Mucosa of stomach (tissue), 1 donor: ENCODE measurements at regions not wholly inside any gene's neighbourhood (a gene's known extent, or its start where the extent isn't known, plus 50 kb on each side); places are given as distances from the start of the nearest gene placed in this dataset.

ENCODE experiments used
- H3K27me3 ChIP-seq: one replicate; pipeline ENCODE4 v1.7.0; 2013; ENCODE audit warnings: mild to moderate bottlenecking, low read length; ENCODE audit not compliant: control insufficient read depth, insufficient read depth
- H3K36me3 ChIP-seq: one replicate; pipeline ENCODE4 v1.7.0; 2013; ENCODE audit warnings: low read length; ENCODE audit not compliant: control insufficient read depth, insufficient read depth
- H3K4me1 ChIP-seq: one replicate; pipeline ENCODE4 v1.7.0; 2013; ENCODE audit warnings: mild to moderate bottlenecking, low read length; ENCODE audit not compliant: control insufficient read depth, insufficient read depth
- H3K4me3 ChIP-seq: one replicate; pipeline ENCODE4 v1.7.0; 2013; ENCODE audit warnings: low read length
- H3K9ac ChIP-seq: one replicate; pipeline ENCODE4 v1.7.0; 2013; ENCODE audit warnings: mild to moderate bottlenecking, low read length, moderate library complexity
- H3K9me3 ChIP-seq: one replicate; pipeline ENCODE4 v1.7.0; 2013; ENCODE audit warnings: mild to moderate bottlenecking, low read length, moderate library complexity; ENCODE audit not compliant: control insufficient read depth
- donor health status: Pancreatic carcinoma.

DNA sequence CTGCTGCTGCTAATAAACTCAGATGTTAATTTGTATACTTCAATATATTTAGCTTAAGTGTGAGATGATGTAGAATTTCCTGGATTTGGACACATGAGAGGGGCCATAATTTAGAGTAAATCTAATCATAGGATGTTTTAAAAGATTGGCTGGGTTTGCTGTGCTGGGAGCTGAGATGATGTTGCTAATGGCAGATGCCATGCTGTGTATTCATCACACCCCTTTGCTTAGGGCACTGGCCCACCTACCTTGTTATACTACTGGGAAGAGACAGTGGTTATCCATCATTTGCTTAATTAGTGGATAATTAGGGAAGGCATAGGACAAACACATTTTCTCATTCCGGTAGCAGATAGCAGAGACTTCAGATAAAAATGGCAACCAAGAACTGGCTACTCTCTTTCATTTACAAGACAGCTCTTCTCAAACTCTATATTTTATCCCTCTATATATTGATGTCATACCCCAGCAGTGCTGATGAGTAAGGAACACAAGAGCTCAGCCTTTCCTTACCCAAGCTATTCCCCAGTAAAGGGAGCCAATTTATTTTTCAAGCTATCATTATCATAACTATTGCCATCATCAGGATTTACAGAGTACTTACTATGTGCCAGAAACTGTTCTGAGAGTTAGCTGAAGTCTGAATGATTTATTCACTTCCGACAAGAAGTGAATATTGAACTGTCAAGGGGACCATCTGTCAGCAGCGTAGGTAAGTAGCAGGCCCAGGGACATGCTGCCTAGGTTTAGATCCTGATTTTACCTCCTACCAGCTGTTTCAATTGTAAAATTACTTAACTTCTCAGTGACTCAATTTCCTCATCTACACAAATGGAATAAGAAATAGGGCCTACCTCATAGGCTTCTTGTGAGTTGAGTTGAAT is 204.6 kb upstream of the FLRT2 start:
- no peaks in the 10 kb centered on the region for H3K27me3 ChIP-seq
- no peaks in the 10 kb centered on the region for H3K36me3 ChIP-seq
- H3K4me1 ChIP-seq = no peaks in the 10 kb centered on the region
- no peak overlapping the region for H3K4me3 ChIP-seq
- H3K9me3 ChIP-seq = no peaks in the 10 kb centered on the region
- no peak overlapping the region for H3K9ac ChIP-seq

DNA sequence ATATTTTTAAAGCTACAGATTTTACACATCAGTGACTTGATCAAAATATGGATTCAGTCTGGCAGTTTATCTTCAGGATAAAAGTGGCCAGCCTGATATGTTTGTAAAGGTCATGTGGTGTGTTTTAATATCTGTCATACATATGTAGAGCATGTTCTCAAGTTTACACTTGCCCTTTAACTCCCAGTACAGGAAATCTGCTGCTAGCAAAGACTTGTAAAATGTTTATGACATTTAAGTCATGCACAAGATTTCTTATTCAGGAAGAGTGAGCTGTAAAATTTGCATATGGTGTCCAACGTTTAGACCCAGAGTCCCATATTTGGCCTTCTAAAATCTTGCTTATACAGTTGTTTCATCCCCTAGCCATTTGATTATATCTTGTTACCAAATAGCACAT is 197.5 kb upstream of the FLRT2 start:
- Histone ChIP-seq H3K9me3 (no peaks in the 10 kb centered on the region), H3K9ac (no peak overlapping the region), H3K36me3 (no peaks in the 10 kb centered on the region), H3K27me3 (no peaks in the 10 kb centered on the region), H3K4me3 (no peak overlapping the region), H3K4me1 (no peaks in the 10 kb centered on the region)

DNA sequence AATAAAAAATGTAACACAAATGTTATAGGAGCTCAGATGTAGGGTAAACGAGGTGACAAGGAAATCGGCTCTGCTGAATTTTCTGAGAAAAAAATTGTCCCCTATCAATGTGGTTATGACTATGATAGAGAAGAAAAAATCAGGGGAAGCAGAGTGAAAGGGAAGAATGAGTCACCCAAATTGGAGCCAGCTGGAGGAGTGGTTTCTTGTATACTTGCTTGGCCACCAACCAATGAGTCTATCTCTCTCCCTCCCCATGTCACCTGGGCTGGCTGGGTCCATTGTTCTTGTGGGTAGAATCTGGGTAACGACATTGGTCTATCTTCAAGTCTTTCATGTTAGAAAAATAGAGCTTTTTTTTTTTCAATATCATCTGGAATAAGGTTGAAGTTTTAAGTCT is 196.6 kb upstream of the FLRT2 start:
- Histone ChIP-seq H3K4me3 (no peak overlapping the region), H3K36me3 (no peaks in the 10 kb centered on the region), H3K4me1 (no peaks in the 10 kb centered on the region), H3K9ac (no peak overlapping the region), H3K27me3 (no peaks in the 10 kb centered on the region), H3K9me3 (no peaks in the 10 kb centered on the region)

DNA sequence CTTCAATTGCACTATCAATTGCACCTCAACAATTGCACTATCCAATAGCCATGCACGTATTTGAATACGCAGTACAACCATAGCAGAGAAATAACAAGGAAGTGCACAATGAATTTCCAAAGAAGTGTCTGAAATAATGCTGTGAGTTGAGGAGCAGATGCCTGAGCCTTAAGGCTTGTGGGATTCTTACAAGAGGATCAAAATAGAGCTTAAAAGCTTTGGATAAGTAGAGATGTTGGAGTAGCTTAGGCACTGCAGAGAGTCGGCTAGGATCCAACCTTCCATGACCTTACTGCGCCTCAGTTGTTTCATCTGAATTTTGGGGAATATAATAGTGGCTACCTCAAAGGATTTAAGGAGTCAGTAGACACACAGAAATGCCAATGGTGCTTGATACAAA is 196.1 kb upstream of the FLRT2 start:
- Histone ChIP-seq H3K4me1 (no peaks in the 10 kb centered on the region), H3K9ac (no peak overlapping the region), H3K27me3 (no peaks in the 10 kb centered on the region), H3K36me3 (no peaks in the 10 kb centered on the region), H3K4me3 (no peak overlapping the region), H3K9me3 (no peaks in the 10 kb centered on the region)

DNA sequence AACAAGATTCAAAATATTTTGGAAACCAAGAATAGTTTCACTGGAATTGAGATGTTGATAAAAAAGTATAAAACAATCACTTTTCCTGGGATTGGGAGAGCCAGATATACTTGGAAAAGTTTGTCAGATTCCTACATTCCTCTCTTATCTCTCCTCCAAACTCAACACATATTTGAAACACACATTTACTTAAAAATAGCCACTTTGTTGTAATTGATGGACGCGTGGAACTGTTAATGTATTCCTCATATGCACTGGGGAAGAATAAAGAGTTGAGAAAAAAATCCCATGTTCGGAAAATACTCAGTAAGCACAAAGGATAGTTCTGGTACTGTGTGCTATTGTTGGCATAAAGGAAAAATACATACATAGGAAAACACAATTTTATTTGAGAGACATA is 195.6 kb upstream of the FLRT2 start:
- no peak overlapping the region for H3K4me3 ChIP-seq
- H3K36me3 ChIP-seq = no peaks in the 10 kb centered on the region
- no peak overlapping the region for H3K9ac ChIP-seq
- no peaks in the 10 kb centered on the region for H3K9me3 ChIP-seq
- H3K27me3 ChIP-seq = no peaks in the 10 kb centered on the region
- no peaks in the 10 kb centered on the region for H3K4me1 ChIP-seq

DNA sequence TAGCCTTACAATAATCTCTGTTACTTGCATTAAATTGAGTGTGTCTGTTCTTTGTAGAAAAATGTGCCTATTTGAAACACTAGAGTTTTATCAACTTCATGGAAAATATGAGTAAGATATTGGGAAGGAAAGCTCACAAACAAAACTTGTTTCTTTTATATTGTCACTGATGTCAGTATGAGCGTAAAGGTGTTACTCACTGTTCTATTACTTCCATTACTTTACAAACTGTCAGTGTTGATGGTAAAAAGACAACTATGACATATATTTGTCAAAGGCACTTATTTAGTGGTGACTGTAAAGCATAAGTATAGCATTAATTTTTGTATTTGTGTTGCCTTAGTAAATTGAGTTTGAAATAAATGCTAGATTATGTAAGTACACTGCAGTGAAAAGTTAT is 193.7 kb upstream of the FLRT2 start:
- no peak overlapping the region for H3K9ac ChIP-seq
- no peaks in the 10 kb centered on the region for H3K27me3 ChIP-seq
- H3K9me3 ChIP-seq = no peaks in the 10 kb centered on the region
- H3K4me1 ChIP-seq = no peaks in the 10 kb centered on the region
- H3K36me3 ChIP-seq = no peaks in the 10 kb centered on the region
- H3K4me3 ChIP-seq = no peak overlapping the region

DNA sequence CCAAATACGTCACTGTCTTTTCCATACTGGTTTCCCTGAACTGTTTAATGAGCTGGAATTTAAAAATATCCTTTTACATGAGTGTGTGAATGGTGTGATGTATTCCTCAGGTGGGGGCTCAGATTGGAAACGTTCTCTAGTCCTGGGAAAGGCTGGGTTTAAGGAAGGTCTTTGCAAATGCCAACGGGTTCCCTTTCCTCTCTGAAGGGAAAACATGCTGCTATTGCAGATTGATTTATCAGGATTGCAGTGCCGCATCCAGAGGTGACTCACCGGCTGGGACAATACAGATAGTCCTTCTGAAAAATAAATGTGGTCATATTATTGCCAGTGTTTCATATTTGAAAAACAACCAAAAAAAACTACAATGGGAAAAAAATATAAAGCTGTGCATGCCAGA is 193.1 kb upstream of the FLRT2 start:
- H3K4me1 ChIP-seq = no peaks in the 10 kb centered on the region
- no peaks in the 10 kb centered on the region for H3K36me3 ChIP-seq
- H3K9me3 ChIP-seq = no peaks in the 10 kb centered on the region
- no peak overlapping the region for H3K4me3 ChIP-seq
- no peak overlapping the region for H3K9ac ChIP-seq
- H3K27me3 ChIP-seq = no peaks in the 10 kb centered on the region

DNA sequence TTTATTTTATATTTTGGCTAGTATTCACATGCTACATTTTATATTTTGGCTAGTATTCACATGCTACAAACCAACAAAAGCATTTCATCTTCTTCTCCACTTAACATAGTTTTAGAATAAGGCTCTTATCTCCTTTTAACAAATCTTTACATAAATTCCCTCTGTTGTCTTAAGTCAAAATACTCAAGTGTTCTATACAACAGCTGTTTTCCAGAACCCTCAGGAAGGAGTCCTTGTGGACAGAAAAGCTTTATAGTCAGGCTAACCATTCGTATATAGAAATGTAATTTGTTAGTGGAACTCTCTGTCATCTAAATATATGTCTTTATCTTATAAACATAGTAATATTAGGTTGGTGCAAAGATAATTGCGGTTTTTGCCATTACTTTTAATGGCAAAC is 191.0 kb upstream of the FLRT2 start:
- H3K4me3 ChIP-seq = no peak overlapping the region
- H3K9ac ChIP-seq = no peak overlapping the region
- no peaks in the 10 kb centered on the region for H3K9me3 ChIP-seq
- no peaks in the 10 kb centered on the region for H3K36me3 ChIP-seq
- H3K4me1 ChIP-seq = no peaks in the 10 kb centered on the region
- H3K27me3 ChIP-seq = no peaks in the 10 kb centered on the region

DNA sequence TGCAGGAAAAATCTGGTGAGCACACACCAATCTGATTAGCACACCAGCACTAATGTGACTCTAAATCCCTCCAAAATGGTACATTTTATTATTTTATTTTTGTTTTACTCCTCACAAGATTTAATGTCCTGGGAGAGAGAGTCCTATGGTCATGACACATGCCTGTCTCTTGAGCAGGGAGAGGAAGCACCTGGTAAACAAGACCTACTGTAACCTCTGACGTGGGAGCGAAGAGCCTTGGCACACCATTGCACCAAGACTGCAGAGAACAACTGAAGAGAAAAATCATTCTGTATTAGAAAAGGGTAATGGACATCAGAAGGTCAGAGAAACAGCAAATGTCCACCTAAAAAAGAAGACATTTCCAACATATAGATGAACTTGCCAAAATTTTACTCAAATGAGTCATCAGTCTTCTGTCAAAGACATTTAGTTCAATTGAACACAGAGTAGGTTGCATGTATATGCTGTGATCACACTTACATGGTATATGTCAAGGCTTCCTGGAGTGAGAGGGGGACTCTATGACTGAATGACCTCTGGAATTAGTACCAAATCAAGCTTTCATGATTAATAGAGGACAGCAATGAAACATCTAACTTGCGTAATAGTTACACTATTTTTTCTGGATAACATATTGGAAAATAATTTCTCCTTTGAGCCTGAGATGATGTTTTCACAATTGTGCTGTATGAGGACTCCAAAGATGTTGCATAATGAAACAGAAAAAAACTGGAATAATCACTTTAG is 186.9 kb upstream of the FLRT2 start:
- no peaks in the 10 kb centered on the region for H3K9me3 ChIP-seq
- H3K4me3 ChIP-seq = no peak overlapping the region
- no peaks in the 10 kb centered on the region for H3K36me3 ChIP-seq
- H3K4me1 ChIP-seq = no peaks in the 10 kb centered on the region
- no peaks in the 10 kb centered on the region for H3K27me3 ChIP-seq
- H3K9ac ChIP-seq = no peak overlapping the region

DNA sequence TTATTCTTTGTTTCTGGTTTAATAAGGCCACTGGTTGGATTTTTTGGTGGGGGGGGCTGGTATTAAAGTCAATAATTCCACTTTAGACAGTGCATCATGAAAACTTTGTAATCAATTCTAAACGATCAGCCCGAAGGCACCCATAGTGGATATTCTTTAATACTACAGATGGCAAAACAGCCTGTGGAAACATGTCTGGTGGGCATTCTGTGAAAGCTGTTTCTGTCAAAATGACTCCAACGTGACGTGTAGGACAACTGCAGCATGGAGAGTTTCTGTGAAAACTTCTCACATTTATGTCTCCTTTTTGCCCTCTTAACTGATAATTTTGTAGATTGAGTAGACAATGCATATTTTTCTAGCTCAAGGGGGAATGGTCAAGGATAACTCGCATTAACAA is 185.8 kb upstream of the FLRT2 start:
- Histone ChIP-seq H3K9me3 (no peaks in the 10 kb centered on the region), H3K9ac (no peak overlapping the region)

DNA sequence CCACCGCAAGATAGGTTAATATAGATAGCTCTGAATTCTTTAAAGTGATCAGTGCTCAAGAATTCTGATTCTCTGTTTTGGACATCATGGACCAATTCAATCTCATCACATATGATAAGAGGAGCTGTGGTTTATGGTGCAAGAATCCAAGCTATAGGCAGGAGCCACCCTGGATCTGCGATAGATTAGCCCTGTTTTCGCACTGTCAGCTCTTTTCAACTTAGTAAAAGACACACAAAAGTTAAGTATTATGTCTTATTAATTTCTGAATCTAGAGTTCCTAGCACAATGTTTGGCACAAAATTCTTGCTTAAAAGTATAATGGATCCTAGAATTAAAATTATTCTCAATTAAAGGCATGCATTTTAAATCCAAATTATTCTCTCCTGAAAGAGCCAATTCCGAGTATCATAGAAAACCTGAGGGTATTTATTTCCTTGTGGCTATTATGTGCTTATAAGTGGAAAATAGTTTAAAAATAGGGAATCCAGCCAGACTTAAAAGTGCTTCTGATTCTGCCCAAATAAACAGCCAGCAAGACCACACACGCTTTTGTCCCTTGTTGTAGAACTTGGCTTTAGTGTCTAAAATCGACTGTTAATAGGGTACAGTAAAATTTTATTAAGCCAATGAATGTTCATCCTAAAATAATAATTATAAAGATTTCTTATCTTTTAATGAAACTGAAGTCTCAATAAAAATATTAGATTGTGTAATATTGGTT is 184.9 kb upstream of the FLRT2 start:
- Histone ChIP-seq H3K9ac (no peak overlapping the region), H3K27me3 (no peaks in the 10 kb centered on the region), H3K4me3 (no peak overlapping the region)

More for the DNA sequence above, 185.8 kb upstream of the FLRT2 start:
- H3K27me3 ChIP-seq = no peaks in the 10 kb centered on the region
- H3K36me3 ChIP-seq = no peaks in the 10 kb centered on the region
- H3K4me1 ChIP-seq = no peaks in the 10 kb centered on the region
- no peak overlapping the region for H3K4me3 ChIP-seq

DNA sequence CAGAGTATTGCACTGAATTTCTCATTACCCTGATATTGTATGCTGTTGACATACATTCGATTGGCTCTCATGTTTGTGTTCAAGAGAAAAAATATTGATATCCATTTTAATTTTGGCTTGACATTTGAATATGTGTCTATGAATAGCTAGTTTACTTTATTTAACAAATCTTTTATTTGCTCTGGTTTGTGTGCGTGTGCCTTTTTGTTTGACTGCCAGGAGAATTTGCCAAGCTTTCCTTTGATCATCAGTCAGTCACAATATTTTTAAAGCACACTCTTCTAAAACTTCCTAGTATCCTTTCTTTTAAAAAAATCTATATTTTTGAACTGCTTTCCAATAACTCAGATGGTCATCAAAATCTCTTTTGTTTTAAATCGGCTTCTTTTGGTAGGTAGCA is 179.3 kb upstream of the FLRT2 start:
- H3K36me3 ChIP-seq = no peaks in the 10 kb centered on the region
- H3K4me1 ChIP-seq = no peaks in the 10 kb centered on the region
- no peaks in the 10 kb centered on the region for H3K9me3 ChIP-seq
- no peaks in the 10 kb centered on the region for H3K27me3 ChIP-seq
- no peak overlapping the region for H3K4me3 ChIP-seq
- no peak overlapping the region for H3K9ac ChIP-seq

More for the DNA sequence above, 184.9 kb upstream of the FLRT2 start:
- no peaks in the 10 kb centered on the region for H3K4me1 ChIP-seq
- no peaks in the 10 kb centered on the region for H3K9me3 ChIP-seq
- no peaks in the 10 kb centered on the region for H3K36me3 ChIP-seq
